GM12878 (cell line): ENCODE measurements at regions not wholly inside any gene's neighbourhood (a gene's known extent, or its start where the extent isn't known, plus 50 kb on each side); places are given as distances from the start of the nearest gene placed in this dataset.

Source experiments
- ATF3 ChIP-seq: IDR thresholded peaks from 2 replicates; pipeline ENCODE4 v1.6.1; 2011; ENCODE audit warnings: low read depth, mild to moderate bottlenecking, low read length, moderate library complexity, borderline replicate concordance; ENCODE audit errors: extremely low read depth
- BHLHE40 ChIP-seq, 2 experiments: fragments of 450-650 bp in 1 of 2; IDR thresholded peaks; 2 replicates each; pipeline ENCODE4 v1.6.1; 2011 to 2017; ENCODE audit warnings: low read depth in 2 of 2, borderline replicate concordance in 1 of 2, improper control_type of control experiment in 1 of 2, low read length in 1 of 2, mild to moderate bottlenecking in 1 of 2
- HCFC1 ChIP-seq: fragments of 150-350 bp; IDR thresholded peaks from 2 replicates; pipeline ENCODE4 v1.6.1; 2014; ENCODE audit warnings: low read length
- IKZF2 ChIP-seq, 2 experiments: fragments of 450-650 bp; IDR thresholded peaks; 2 replicates each; pipeline ENCODE4 v1.6.1; 2017; ENCODE audit warnings: mild to moderate bottlenecking in 2 of 2, moderate library complexity in 2 of 2
- MYB ChIP-seq: fragments of 150-350 bp; IDR thresholded peaks from 2 replicates; pipeline ENCODE4 v1.6.1; 2014; ENCODE audit warnings: mild to moderate bottlenecking, low read depth, low read length, borderline replicate concordance
- NFIC ChIP-seq: IDR thresholded peaks from 2 replicates; pipeline ENCODE4 v1.6.1; 2012; ENCODE audit warnings: low read depth, mild to moderate bottlenecking, inconsistent platforms, low read length, moderate library complexity
- NFYA ChIP-seq: IDR thresholded peaks from 2 replicates; pipeline ENCODE4 v1.6.1; 2011; ENCODE audit warnings: low read depth, mild to moderate bottlenecking, low read length, improper control_type of control experiment, borderline replicate concordance
- POLR2AphosphoS2 ChIP-seq: IDR thresholded peaks from 2 replicates; pipeline ENCODE4 v1.6.1; 2011; ENCODE audit warnings: low read depth, mild to moderate bottlenecking, low read length, improper control_type of control experiment, moderate library complexity
- RUNX3 ChIP-seq: IDR thresholded peaks from 2 replicates; pipeline ENCODE4 v1.6.1; 2012; ENCODE audit warnings: low read length, inconsistent platforms
- SIN3A ChIP-seq: IDR thresholded peaks from 2 replicates; pipeline ENCODE4 v1.6.1; 2012; ENCODE audit warnings: low read depth, low read length, improper control_type of control experiment
- SPI1 ChIP-seq: IDR thresholded peaks from 2 replicates; pipeline ENCODE4 v1.6.1; 2011; ENCODE audit warnings: low read depth, mild to moderate bottlenecking, low read length, moderate library complexity, borderline replicate concordance; ENCODE audit not compliant: insufficient read depth
- SUZ12 ChIP-seq: fragments of 200-600 bp; sonication (generic); IDR thresholded peaks from one replicate; pipeline ENCODE4 v1.6.1; 2018; ENCODE audit warnings: antibody characterized with exemption, mild to moderate bottlenecking; ENCODE audit not compliant: unreplicated experiment
- TARDBP ChIP-seq: IDR thresholded peaks from 2 replicates; pipeline ENCODE4 v1.6.1; 2016; ENCODE audit warnings: borderline replicate concordance
- TCF3 ChIP-seq: IDR thresholded peaks from 2 replicates; pipeline ENCODE4 v1.6.1; 2012; ENCODE audit warnings: low read depth, mild to moderate bottlenecking, low read length, borderline replicate concordance; ENCODE audit not compliant: insufficient read depth
- YY1 ChIP-seq: IDR thresholded peaks from 2 replicates; pipeline ENCODE4 v1.6.1; 2011; ENCODE audit warnings: low read depth, mild to moderate bottlenecking, low read length
- ZNF217 ChIP-seq: fragments of 450-650 bp; IDR thresholded peaks from 2 replicates; pipeline ENCODE4 v1.6.1; 2017; ENCODE audit warnings: antibody characterized with exemption, mild to moderate bottlenecking
- ZNF622 ChIP-seq: fragments of 450-650 bp; IDR thresholded peaks from 2 replicates; pipeline ENCODE4 v1.6.1; 2017; ENCODE audit warnings: mild to moderate bottlenecking, inconsistent platforms
- ZNF687 ChIP-seq: fragments of 450-650 bp; IDR thresholded peaks from 2 replicates; pipeline ENCODE4 v1.6.1; 2017; ENCODE audit warnings: mild to moderate bottlenecking, moderate library complexity
- TF ChIP-seq, protein P1 (sequence below): IDR thresholded peaks from 2 replicates; pipeline ENCODE4 v1.6.1; 2012; ENCODE audit warnings: improper control_type of control experiment, low read depth, low read length; ENCODE audit not compliant: insufficient replicate concordance

- TF ChIP-seq ZNF687 (no peak), NFIC (no peak), MYB (no peak), RUNX3 (peak; percentile 63), ATF3 (0 out of 2 replicates have a peak, but pooled peaks have one; percentile 7), NFYA (no peak), HCFC1 (no peak), POLR2AphosphoS2 (no peak), SIN3A (no peak), ZNF217 (no peak), YY1 (no peak), BHLHE40 (IDR thresholded peaks at IDR 0.05; ENCODE audit: borderline replicate concordance in 1 of 2, low read depth in 2 of 2, low read length in 1 of 2) (no peak), SPI1 (peak; percentile 82), IKZF2 (IDR thresholded peaks at IDR 0.05) (0 out of 4 replicates have a peak, but pooled peaks of 1 of the 2 experiments have one; percentile 13), SUZ12 (no peak), TARDBP (no peak), ZNF622 (no peak), TCF3 (no peak)
- TF ChIP-seq, protein P1, sequence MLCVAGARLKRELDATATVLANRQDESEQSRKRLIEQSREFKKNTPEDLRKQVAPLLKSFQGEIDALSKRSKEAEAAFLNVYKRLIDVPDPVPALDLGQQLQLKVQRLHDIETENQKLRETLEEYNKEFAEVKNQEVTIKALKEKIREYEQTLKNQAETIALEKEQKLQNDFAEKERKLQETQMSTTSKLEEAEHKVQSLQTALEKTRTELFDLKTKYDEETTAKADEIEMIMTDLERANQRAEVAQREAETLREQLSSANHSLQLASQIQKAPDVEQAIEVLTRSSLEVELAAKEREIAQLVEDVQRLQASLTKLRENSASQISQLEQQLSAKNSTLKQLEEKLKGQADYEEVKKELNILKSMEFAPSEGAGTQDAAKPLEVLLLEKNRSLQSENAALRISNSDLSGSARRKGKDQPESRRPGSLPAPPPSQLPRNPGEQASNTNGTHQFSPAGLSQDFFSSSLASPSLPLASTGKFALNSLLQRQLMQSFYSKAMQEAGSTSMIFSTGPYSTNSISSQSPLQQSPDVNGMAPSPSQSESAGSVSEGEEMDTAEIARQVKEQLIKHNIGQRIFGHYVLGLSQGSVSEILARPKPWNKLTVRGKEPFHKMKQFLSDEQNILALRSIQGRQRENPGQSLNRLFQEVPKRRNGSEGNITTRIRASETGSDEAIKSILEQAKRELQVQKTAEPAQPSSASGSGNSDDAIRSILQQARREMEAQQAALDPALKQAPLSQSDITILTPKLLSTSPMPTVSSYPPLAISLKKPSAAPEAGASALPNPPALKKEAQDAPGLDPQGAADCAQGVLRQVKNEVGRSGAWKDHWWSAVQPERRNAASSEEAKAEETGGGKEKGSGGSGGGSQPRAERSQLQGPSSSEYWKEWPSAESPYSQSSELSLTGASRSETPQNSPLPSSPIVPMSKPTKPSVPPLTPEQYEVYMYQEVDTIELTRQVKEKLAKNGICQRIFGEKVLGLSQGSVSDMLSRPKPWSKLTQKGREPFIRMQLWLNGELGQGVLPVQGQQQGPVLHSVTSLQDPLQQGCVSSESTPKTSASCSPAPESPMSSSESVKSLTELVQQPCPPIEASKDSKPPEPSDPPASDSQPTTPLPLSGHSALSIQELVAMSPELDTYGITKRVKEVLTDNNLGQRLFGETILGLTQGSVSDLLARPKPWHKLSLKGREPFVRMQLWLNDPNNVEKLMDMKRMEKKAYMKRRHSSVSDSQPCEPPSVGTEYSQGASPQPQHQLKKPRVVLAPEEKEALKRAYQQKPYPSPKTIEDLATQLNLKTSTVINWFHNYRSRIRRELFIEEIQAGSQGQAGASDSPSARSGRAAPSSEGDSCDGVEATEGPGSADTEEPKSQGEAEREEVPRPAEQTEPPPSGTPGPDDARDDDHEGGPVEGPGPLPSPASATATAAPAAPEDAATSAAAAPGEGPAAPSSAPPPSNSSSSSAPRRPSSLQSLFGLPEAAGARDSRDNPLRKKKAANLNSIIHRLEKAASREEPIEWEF = no peak
Measured at GRCh38 chr4:163606896-163607691, 112.6 kb downstream of the TMA16 start (continued).
